Inflammatory macrophage (primary cell): ENCODE measurements at regions not wholly inside any gene's neighbourhood (a gene's known extent, or its start where the extent isn't known, plus 50 kb on each side); places are given as distances from the start of the nearest gene placed in this dataset.
"Not testable (repeated sequence)": the region's sequence is repeated elsewhere in the genome, so short reads cannot be mapped to it uniquely, and the experiment has no call there.

Experiments
- DNase-seq, 2 donors: peaks; one replicate each; pipeline ENCODE4 v3.0.0-alpha.2; 2020 to 2022

DNA sequence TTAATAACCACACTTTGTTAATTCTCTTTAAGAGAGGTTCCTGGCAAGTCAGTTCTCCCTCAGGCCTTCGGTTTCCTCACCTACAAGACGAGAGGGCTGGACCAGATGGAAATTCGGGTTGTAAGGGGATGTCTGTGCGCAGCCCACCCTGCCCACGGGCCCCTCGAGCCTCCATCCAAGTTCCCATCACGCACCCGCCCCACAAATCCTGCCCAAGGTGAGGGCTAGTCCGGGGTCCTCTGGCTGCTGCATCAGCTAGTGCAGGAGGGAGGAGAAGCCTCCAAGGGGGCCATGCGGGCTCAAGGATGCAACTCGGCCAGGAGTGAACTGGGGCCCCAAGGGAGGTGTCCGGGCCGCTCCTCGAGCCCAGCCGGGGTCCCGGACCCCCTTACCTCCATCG lies 169.6 kb upstream of the TP53TG3 start:
- DNase-seq = not testable (repeated sequence)

DNA sequence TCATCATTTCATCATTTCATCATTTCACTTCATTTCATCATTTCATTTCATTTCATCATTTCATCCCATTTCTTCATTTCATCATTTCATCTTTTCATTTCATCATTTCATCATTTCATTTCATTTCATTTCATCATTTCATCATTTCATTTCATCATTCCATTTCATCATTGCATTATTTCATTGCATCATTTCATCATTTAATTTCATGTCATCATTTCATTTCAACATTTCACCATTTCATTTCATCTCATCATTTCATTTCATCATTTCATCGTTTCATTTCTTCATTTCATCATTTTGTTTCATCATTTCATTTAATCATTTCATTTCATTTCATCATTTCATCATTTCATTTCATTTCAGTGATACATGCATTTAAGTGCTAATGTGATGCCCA lies 166.9 kb upstream of the TP53TG3 start:
- not testable (repeated sequence) for DNase-seq

DNA sequence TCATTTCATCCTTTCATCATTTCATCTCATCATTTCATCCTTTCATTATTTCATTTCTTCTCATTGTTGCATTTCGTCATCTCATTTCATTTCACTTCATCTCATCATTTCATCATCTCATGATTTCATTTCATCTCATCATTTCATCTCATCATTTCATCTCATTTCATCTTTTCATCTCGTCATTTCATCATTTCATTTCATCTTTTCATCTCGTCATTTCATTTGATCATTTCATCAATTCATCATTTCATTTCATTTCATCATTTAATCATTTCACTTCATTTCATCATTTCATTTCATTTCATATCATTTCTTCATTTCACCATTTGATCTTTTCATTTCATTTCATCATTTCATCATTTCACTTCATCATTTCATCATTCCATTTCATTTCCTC lies 131.3 kb upstream of the TP53TG3 start:
- DNase-seq = not testable (repeated sequence)

DNA sequence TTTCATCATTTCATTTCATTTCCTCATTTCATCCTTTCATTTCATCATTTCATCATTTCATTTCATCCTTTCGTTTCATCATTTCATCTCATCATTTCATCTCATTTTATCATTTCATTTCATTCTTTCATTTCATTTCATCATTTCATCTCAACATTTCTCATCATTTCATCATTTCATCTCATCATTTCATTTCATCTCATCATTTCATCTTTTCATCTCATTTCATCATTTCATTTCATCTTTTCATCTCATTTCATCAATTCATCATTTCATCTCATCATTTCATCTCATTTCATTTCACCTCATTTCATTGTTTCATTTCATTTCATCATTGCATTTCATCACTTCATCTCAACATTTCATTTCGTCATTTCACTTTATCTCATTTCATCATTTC lies 129.7 kb upstream of the TP53TG3 start:
- DNase-seq = not testable (repeated sequence)
